ENCODE measurements at regions not wholly inside any gene's neighbourhood (a gene's known extent, or its start where the extent isn't known, plus 50 kb on each side); places are given as distances from the start of the nearest gene placed in this dataset.
A peak's percentile ranks its signal among the peaks of the same experiment; 100 is the strongest.
"Not testable (repeated sequence)": the region's sequence is repeated elsewhere in the genome, so short reads cannot be mapped to it uniquely, and the experiment has no call there.

DNA sequence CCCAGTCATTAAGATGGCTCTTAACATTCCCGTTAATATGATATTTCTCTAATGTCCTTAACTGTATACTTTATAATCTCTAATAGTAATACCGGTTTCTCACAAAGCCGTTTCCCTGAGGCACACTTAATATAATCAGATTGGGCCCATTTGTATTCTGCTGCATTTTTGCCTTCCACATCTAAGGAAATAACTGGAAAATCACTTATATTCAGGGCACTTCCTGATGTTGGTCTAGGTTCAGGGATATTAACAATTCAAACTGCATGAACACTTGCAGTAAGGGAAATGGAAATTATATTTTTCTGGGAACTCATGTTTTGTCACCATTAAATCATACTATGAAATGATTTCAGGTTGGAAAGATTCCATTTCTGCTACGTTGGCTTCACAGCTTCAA is 119.8 kb downstream of the TPR start:
- DNase-seq (ENCODE audit: low read depth in 3 of 3): no peak

DNA sequence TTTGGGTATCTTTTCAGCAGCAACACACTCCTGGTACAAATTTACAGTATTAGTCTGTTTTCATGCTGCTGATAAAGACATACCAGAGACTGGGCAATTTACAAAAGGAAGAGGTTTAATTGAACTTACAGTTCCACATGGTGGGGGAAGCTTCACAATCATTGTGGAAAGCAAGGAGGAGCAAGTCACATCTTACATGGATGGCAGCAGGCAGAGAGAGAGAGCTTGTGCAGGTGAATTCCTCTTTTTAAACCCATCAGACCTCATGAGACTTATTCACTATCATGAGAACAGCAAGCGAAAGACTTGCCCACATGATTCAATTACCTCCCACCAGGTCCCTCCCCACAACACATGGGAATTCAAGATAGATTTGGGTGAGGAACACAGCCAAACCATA is 124.5 kb downstream of the TPR start:
- no peak for DNase-seq (ENCODE audit: low read depth in 3 of 3)

DNA sequence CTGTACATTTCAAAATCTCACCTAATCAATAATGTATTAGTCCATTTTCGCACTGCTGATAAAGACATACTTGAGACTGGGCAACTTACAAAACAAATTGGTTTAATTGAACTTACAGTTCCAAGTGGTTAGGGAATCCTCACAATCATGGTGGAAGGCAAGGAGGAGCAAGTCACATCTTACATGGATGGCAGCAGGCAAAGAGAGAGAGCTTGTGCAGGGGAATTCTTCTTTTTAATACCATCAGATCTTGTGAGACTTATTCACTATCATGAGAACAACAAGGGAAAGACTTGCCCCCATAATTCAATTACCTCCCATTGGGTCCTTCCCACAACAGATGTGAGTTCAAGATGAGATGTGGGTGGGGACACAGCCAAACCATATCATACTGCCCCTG is 126.4 kb downstream of the TPR start:
- not testable (repeated sequence) for DNase-seq (ENCODE audit: low read depth in 3 of 3)

DNA sequence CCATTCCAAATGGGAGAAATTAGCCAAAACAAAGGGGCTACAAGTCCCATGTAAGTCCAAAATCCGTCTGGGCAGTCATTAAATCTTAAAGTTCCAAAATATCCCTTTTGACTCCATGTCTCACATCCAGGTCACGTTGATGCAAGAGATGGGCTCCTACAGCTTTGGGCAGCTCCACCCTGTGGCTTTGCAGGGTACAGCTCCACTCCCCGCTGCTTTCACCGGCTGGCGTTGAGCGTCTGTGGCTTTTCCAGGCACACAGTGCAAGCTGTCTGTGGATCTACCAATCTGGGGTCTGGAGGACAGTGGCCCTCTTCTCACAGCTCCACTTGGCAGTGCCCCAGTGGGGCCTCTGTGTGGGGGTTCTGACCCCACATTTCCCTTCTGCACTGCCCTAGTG is 130.2 kb downstream of the TPR start:
- DNase-seq (ENCODE audit: low read depth in 3 of 3): peak in 1 of 3 experiments; percentile 3

Measured in stimulated activated CD4-positive, alpha-beta T cell treated with anti-CD3 and anti-CD28 coated beads, TNF-alpha, amount 100 ng/mL, for 24 hours (primary cell).